HG02571 (cell line): ENCODE measurements at regions not wholly inside any gene's neighbourhood (a gene's known extent, or its start where the extent isn't known, plus 50 kb on each side); places are given as distances from the start of the nearest gene placed in this dataset.
A peak's percentile ranks its signal among the peaks of the same experiment; 100 is the strongest.
"Not testable (repeated sequence)": the region's sequence is repeated elsewhere in the genome, so short reads cannot be mapped to it uniquely, and the experiment has no call there.

ENCODE experiments used
- ATAC-seq: cut with Tn5 transposase; IDR thresholded peaks from one replicate; pipeline ENCODE4 v1.9.1; 2021; ENCODE audit warnings: mild to moderate bottlenecking, moderate library complexity; ENCODE audit not compliant: unreplicated experiment

DNA sequence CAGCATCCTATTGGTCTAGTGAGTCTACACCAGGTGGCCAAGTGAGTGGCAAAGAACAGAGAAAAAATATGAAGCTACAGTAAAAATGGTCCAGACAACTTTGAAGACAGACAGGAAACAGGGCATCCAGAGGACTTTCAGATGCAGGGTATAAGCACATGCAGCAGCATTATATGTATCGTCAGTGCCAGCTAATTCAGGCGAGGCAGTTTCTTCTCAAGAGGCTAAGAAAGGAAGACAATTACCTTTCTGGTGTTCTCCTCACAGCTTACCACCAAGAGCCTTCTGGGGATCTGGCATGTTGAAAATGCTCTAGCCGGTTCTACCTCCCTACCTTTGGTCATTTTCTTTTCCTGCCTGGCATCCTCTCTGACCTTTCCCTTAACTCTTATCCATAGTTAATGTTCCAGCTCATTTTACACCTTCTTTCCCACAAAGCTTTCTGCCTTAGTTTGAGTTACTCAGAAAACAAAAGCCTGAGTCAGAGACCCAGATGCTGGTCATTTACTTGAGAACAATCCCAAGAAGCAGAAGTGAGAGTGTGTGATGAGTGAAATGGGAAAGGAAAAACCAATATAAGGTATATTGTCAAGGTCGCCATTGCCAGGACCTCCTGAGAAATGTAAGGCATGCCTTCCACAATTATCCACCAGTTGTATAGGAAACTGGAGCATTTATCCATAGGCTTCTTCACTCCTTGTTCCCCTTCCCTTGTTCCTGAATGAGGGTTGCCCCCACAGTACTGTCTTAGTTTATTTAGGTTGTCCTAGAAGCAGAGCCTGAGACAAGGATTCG lies 444.1 kb downstream of the PLPP3 start:
- ATAC-seq: peak; percentile 60

GRCh38 chr1:56133522-56134472 lies 445.6 kb downstream of the PLPP3 start:
- ATAC-seq: peak; percentile 61

DNA sequence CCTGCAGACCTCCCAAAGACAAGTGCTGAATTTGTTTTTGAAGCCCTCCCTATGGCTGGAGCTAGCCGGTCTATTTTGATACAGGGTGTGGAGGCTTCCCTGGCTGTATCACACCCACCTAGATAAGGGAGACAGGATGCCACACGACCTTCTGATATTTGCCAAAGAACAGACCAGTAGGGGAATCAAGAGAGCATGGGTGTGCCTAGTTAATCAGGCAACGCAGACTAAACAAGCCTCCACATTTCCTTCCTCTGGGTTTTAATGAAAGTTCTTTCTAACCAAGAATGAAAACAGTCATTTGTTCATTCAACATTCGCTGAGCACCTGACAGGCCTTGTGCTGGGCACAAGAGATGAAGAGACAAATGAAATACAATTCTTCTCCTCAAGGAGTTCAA lies 446.8 kb downstream of the PLPP3 start:
- no peak for ATAC-seq

DNA sequence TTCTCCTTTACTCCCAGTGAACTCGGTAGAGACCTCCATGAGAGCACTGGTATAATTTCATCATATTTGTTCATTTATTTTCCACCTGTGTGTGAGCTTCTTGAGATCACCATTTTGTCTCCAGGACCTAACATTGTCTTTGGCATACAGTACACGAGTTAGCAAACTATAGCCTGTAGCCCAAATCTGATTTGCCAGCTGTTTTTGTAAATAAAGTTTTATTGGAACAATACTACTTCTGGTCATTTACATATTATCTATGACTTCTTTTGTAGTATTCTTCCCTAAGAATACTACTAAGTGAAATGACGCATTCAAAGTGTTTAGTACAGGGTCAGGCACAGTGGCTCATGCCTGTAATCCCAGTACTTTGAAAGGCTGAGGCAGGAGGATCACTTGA lies 449.5 kb downstream of the PLPP3 start:
- no peak for ATAC-seq

DNA sequence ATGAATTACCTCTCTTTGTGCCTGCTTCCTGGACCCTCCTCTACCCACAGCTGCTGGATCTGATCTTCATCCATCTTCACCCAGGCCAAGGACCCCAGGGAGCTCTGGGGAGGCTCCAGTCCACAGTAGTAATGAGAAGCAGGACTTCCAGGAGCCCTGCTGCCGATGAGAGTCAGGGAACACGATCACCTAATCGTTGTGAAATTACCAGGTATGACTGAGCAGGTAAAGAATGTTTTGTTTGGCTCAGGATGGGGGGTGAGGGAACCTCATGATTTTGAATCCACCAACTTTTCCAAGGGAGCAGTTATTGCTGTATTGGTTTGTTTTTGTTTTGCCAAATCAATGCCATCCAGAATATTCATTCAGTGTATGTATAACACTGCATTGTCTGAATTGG lies 454.0 kb downstream of the PLPP3 start:
- no peak for ATAC-seq

DNA sequence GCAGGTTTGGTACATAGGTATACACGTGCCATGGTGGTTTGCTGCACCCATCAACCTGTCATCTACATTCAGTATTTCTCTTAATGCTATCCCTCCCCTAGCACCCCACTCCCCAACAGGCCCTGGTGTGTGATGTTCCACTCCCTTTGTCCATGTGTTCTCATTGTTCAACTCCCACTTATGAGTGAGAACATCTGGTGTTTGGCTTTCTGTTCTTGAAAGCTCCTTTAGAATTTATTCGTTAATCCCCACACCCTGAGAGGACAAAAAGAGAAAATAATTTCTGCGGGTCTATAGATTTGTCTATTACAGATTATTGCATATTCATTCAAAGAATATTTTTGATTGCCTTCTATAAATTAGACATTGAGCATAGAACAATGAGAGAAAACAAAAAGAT lies 455.5 kb downstream of the PLPP3 start:
- no peak for ATAC-seq

DNA sequence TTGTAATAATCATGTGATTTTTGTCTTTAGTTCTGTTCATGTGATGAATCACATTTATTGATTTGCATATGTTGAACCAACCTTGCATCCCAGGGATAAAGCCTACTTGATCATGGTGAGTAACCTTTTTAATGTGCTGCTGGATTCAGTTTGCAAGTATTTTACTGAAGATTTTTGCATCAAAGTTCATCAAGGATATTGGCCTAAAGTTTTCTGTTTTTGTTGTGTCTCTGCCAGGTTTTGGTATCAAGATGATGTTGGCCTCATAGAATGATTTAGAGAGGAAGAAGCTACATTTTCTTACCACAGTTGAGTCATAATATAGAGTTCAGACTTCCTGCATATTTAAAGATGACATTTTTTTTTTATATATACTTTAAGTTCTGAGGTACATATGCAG lies 455.9 kb downstream of the PLPP3 start:
- ATAC-seq: no peak

- ATAC-seq: no peak
These were observed 459.3 kb downstream of the PLPP3 start for GRCh38 chr1:56120021-56120420.

DNA sequence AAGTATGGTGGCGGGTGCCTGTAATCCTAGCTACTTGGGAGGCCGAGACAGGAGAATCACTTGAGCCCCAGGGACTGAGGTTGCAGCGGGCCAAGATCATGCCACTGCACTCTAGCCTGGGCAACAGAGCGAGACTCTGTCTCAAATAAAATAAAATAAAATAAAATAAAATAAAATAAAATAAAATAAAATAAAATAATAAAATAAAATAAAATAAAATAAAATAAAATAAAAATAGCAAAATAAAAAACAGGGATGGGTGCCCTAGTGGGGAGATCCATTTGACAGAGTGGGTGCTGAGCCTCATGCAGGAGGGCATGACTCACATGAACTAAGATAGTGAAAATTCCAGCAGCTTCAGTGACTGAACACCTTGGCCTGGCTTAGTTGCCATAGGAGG lies 460.7 kb downstream of the PLPP3 start:
- not testable (repeated sequence) for ATAC-seq

DNA sequence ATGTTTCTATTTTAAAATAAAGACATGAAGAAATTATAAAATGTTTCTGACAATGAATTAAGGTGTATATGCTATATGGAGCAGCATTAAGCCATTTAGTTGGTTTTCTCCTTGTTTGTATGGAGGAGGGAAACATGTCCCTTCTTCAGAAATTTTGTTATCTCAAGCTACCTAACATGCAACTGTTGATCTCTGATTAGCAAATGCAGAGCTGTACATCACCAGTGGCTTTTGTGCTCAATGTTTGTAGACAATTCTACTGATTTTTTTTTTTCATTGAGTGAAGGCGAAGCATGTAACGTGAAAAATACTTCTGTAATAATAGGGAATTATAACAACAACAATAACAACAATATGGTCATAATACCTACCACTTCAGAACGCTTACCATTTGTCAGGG lies 463.7 kb downstream of the PLPP3 start:
- ATAC-seq: no peak

GRCh38 chr1:56113679-56114078 lies 465.7 kb downstream of the PLPP3 start:
- ATAC-seq: no peak

- no peak for ATAC-seq
These were observed 472.1 kb downstream of the PLPP3 start for GRCh38 chr1:56107275-56107638.

- no peak for ATAC-seq
These were observed 472.7 kb downstream of the PLPP3 start for GRCh38 chr1:56106531-56107274.

DNA sequence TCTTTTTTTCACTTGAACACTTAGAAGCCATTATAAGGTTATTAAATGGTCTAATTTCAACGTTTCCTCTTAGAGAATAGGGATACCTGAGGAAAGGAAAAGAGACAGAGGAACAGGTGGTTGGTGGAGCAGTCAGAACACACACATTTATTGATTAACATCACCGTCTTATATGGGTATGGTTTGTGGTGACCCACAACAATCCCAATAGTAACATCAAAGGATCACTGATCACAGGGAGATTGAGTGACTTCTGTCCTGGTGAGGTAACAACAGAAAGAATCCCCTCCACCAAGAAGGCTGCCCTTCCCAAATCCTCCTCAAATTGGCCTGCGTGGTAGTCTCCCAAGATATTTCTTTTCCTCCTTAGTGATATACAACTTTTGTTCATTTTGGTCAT lies 474.0 kb downstream of the PLPP3 start:
- ATAC-seq: no peak

DNA sequence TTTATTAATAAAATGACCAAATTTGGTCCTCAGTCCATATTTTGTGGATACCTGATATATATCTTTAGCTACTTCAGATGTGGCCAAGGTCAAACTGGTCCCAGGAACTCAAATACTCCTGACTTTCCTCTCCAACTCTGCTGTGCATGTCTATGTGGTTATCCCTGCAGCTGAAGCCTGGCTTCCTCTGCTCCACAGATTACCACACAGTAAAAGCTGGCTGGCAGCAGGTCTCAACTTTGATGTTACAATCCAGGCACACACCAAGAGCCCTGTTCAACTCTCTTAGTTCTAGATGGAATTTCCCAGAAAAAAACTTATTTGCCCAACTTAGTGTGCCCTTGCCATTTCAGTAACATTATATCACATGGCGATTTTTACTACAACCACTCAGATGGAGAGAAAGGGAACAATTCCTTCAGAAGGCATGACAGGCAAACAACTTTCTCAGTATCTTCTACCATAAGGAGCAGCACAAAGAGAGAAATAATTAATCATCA lies 479.5 kb downstream of the PLPP3 start:
- ATAC-seq: no peak

GRCh38 chr1:56098946-56099345 lies 480.4 kb downstream of the PLPP3 start:
- ATAC-seq: no peak

GRCh38 chr1:56097713-56098112 lies 481.6 kb downstream of the PLPP3 start:
- ATAC-seq: no peak

GRCh38 chr1:56095696-56096665 lies 483.4 kb downstream of the PLPP3 start:
- no peak for ATAC-seq

GRCh38 chr1:56094168-56094567 lies 485.2 kb downstream of the PLPP3 start:
- ATAC-seq: no peak
